MV-4-11 (cell line): ENCODE measurements at regions not wholly inside any gene's neighbourhood (a gene's known extent, or its start where the extent isn't known, plus 50 kb on each side); places are given as distances from the start of the nearest gene placed in this dataset.
"Not testable (repeated sequence)": the region's sequence is repeated elsewhere in the genome, so short reads cannot be mapped to it uniquely, and the experiment has no call there.

Experiments
- DNase-seq: peaks from one replicate; lab custom pipeline; 2025; lab: John Stamatoyannopoulos, UW

DNA sequence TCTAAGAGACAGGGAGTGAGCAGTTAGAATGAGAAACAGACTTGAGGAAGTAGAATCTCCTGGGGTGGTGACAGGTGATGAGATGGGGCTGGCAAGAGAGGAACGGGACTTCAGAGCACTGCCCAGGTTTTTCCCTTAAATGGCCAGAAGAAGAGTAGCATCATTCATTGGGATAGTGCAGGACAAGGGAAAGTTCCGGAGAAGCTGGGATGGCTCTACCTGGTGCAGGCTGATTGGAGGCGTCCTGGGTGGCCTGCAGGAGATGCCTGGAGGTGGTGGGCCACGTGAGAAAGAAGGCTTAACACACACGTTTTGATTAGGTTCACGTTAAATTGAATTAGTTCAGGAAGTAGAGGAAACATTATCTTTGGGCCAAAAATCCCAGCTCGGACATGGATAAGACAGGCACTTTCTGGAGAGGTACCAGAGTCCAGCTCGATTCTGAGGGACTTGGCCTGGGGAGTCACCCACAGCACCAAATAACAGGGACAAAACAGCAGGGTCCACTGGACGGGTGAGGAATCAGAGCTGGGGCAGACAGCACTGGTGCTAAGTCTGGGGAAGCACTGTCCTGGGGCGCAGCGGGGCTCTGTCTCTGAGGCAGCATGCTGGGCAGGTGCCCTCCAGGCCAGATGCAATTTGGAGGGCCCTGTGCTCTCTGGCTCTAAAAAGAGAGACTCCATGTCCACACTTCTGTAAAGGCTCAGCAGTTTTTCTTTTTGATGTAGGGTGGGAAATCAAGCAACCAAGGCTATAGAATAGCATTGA is 512.3 kb upstream of the RAB6C start:
- DNase-seq = no peak

GRCh38 chr2:129467941-129468340 is 511.5 kb upstream of the RAB6C start:
- DNase-seq = no peak

- no peak for DNase-seq
Measured at GRCh38 chr2:129468879-129469278, 510.6 kb upstream of the RAB6C start.

- no peak for DNase-seq
Measured at GRCh38 chr2:129469389-129469788, 510.1 kb upstream of the RAB6C start.

DNA sequence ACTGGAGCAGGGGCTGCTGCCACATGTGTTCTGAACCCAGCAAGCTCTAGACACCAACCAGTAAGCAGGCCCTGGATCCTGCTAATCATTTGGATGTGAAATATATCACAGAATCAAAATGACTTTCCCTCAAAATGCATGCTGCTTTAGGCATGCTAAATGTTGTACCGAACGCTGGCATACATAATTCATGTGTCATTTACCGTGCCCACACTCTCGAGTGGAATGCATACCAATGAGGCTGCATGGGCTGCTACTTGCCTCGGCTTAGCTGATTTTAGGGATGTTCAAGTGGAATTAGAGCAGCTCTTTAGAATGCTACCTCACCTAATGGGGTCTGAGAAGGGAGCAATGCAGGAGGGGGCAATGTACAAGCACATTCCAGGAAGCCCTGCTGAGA is 509.6 kb upstream of the RAB6C start:
- no peak for DNase-seq

GRCh38 chr2:129478902-129479517 is 500.5 kb upstream of the RAB6C start:
- no peak for DNase-seq

DNA sequence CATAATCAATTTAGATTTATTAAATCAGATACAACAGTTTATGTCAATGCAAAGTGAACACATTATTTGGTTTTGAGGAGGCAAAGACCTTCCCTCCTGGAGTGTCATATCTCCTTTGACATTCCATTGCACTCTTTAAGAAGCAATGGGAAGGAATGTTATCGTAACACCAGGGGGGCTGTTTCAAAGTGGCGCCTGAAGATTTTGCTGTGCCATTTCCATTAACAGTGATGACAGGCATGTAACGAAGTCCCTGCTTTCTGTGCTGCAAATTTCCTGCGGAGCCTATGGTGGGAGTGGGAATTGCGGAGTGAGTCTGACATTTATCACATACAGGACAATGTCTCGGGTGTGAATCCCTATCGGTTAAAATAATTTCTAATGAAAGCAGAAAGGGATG is 499.6 kb upstream of the RAB6C start:
- no peak for DNase-seq

GRCh38 chr2:129480790-129481189 is 498.7 kb upstream of the RAB6C start:
- DNase-seq = peak; percentile 69

GRCh38 chr2:129481306-129482219 is 497.9 kb upstream of the RAB6C start:
- peak; percentile 50 for DNase-seq

DNA sequence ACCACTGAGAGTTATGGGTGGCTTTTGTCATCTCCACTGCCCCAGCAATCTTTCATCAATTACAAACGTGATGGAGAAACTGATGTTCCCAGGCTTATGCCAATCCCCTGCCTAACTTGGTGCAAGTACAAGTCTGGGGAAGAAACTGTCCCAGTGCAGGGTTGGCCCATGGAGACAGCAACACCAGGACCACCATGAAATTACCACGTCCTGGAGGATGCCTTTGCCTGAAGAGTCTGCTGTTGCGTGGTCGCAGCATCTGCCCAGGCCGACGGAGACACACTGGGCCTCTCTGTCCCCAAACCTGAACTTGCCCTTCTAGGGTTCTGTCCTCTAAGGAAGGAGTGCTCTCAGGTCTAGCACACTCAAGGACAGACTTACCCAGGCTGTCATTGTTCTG is 496.8 kb upstream of the RAB6C start:
- no peak for DNase-seq

- DNase-seq = peak; percentile 99
Measured at GRCh38 chr2:129483366-129483765, 496.1 kb upstream of the RAB6C start.

DNA sequence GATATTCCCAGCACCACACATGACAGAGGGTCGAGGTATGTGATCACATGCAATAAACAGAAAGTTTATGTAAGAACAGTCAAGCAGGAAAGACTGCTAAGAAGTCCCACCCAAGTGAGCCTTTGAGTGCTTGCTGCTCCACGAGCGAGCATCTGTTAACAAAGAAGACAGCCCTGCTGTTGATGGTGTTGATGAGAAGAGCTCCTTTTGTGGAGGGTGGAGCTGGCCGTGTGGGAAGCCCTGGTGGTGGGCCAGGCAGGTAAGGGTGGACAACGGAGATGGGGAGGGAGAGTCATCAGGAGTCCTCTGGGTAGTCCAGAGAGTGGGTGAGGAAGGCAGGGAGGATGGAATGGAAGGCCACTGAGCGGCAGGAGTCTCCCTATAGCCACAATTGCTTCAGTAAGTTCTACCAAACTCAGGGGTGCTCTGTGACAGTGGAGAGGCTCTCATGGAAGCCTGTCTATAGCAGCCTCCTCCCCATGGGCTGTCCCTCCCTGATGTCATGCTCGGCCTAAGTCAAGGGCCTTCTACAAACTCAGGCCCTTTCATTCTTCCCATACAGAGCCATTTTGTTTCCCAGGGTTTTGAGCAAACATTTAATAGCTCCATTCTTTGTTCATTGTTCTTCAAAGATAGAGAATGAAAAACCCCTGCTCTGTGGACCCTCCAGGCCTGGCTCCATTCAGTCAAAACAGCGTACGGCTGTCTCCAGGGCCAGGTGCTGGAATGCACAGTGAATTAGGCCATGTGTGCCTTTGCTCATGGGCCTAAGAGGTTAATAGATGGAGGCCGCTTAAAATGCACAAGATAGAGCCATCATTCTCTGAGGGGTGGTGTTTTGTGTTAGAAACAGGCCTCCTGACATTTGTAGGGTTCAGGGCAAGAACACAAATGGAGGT is 494.2 kb upstream of the RAB6C start:
- no peak for DNase-seq

GRCh38 chr2:129488376-129488775 is 491.1 kb upstream of the RAB6C start:
- DNase-seq = no peak

- DNase-seq = no peak
Measured at GRCh38 chr2:129490641-129491040, 488.8 kb upstream of the RAB6C start.

- DNase-seq = no peak
Measured at GRCh38 chr2:129491308-129491707, 488.2 kb upstream of the RAB6C start.

DNA sequence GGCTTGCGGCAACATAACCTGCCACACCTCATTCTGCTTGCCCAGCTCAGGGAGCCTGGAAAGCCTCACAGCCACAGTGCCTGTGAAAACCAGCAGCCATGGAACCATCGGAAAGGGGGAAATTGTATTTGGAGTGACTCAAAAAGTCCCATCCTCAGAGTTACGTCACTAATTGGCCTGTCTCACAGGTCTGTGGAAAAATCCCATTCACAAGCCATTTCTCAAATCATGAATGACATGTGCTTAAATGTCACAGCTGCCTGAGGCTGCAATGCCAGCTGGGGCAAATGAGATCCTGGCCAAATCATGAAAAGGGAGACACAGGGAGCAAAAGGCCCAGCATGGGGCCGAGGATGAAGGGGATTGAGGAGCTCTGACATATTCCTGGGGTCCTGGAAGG is 486.9 kb upstream of the RAB6C start:
- DNase-seq = no peak

GRCh38 chr2:129499747-129500146 is 479.7 kb upstream of the RAB6C start:
- peak; percentile 91 for DNase-seq

DNA sequence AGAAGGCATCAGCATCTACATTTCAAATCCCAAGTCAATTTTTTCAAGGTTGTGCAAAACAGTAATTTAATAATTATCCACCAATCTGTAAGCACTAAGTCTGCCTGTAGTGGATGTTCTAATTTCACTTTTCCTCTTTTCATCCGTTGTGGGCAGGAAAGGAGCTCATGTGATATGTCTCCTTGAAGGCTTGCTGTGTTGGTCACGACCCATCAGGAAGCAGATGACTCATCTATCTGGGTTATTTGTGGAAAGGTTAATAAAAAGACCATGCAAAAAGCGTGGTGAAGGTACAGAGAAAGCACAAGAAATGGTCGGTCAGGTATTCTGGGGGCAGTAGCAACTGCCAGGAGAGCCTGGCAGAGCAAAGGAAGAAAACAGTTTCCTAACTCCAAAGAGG is 476.7 kb upstream of the RAB6C start:
- DNase-seq = peak; percentile 50

GRCh38 chr2:129504646-129505045 is 474.8 kb upstream of the RAB6C start:
- DNase-seq = no peak

DNA sequence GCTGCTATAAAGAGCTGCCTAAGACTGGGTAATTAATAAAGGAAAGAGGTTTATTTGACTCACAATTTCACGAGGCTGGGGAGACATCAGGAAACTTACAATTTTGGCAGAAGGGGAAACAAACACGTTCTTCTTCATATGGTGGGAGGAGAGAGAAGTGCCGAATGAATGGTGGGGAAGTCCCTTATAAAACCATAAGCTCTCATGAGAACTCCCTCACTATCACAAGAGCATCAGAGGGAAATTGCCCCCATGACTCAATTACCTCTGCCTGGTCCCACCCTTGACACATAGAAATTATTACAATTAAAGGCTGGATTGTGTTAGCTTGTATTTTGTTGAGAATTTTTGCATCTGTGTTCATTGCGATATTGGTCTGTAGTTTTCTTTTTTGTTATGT is 460.5 kb upstream of the RAB6C start:
- no peak for DNase-seq

DNA sequence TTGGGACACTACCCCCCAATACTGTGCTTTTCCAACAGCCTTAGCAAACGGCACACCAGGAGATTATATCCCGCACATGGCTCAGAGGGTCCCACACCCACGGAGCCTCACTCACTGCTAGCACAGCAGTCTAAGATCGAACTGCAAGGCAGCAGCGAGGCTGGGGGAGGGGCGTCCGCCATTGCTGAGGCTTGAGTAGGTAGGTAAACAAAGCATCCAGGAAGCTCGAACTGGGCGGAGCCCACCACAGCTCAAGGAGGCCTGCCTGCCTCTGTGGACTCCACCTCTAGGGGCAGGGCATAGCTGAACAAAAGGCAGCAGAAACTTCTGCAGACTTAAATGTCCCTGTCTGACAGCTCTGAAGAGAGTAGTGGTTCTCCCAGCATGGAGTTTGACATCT is 447.3 kb upstream of the RAB6C start:
- not testable (repeated sequence) for DNase-seq

- DNase-seq = no peak
Measured at GRCh38 chr2:129548880-129549279, 430.6 kb upstream of the RAB6C start.
